ENCODE measurements at regions not wholly inside any gene's neighbourhood (a gene's known extent, or its start where the extent isn't known, plus 50 kb on each side); places are given as distances from the start of the nearest gene placed in this dataset.

- Histone ChIP-seq H3K27me3 (replicated peaks; ENCODE audit: insufficient read depth) (no peaks in the 10 kb centered on the region), H3F3A (ENCODE audit: insufficient read depth) (no peaks in the 10 kb centered on the region), H2AFZ (no peak overlapping the region), H3K27ac (no peak overlapping the region), H3K4me2 (ENCODE audit: unreplicated experiment) (no peak overlapping the region), H3K36me3 (ENCODE audit: low read depth) (no peaks in the 10 kb centered on the region), H3K9me2 (ENCODE audit: insufficient read depth) (no peaks in the 10 kb centered on the region), H3K9ac (no peak overlapping the region), H3K9me3 (ENCODE audit: low read depth) (no peaks in the 10 kb centered on the region), H4K20me1 (ENCODE audit: insufficient read depth) (no peaks in the 10 kb centered on the region), H3K79me2 (ENCODE audit: insufficient read depth) (no peaks in the 10 kb centered on the region), H3K4me3 (no peak overlapping the region), H3K4me1 (ENCODE audit: insufficient read depth) (no peaks in the 10 kb centered on the region)
- WGBS, 2 experiments (ENCODE audit: low coverage in 1 of 2, low lambda C conversion rate in 2 of 2, missing lambda C conversion rate in 2 of 2), result 83 to 85% methylated on average over 13 of the region's 13 CpGs
- TF ChIP-seq EZH2 (IDR thresholded peaks at IDR 0.05; ENCODE audit: insufficient read depth, poor library complexity, severe bottlenecking) (no peak), EZH2phosphoT487 (IDR thresholded peaks at IDR 0.05; ENCODE audit: insufficient read depth, low read depth) (no peak)
- in situ Hi-C loops (cut with MboI), result no loop called here
- DNase-seq, result peak; percentile 43
Measured at GRCh38 chr6:170026751-170027646, 263.9 kb downstream of the DLL1 start.

- Histone ChIP-seq H3K9me3 (ENCODE audit: low read depth) (no peaks in the 10 kb centered on the region), H3F3A (ENCODE audit: insufficient read depth) (no peaks in the 10 kb centered on the region), H3K27me3 (replicated peaks; ENCODE audit: insufficient read depth) (no peaks in the 10 kb centered on the region), H3K9me2 (ENCODE audit: insufficient read depth) (no peaks in the 10 kb centered on the region), H3K9ac (no peak overlapping the region), H3K27ac (no peak overlapping the region), H2AFZ (no peak overlapping the region), H3K36me3 (ENCODE audit: low read depth) (no peaks in the 10 kb centered on the region), H4K20me1 (ENCODE audit: insufficient read depth) (no peaks in the 10 kb centered on the region), H3K4me3 (no peak overlapping the region), H3K79me2 (ENCODE audit: insufficient read depth) (no peaks in the 10 kb centered on the region), H3K4me1 (ENCODE audit: insufficient read depth) (no peaks in the 10 kb centered on the region), H3K4me2 (ENCODE audit: unreplicated experiment) (no peak overlapping the region)
- WGBS, 2 experiments (ENCODE audit: low coverage in 1 of 2, low lambda C conversion rate in 2 of 2, missing lambda C conversion rate in 2 of 2), result 84 to 88% methylated on average over 20 to 22 of the region's 23 CpGs
- no peak for DNase-seq
- in situ Hi-C loops (cut with MboI), result no loop called here
- no peak for TF ChIP-seq EZH2phosphoT487 (IDR thresholded peaks at IDR 0.05; ENCODE audit: insufficient read depth, low read depth)
- TF ChIP-seq EZH2 (IDR thresholded peaks at IDR 0.05; ENCODE audit: insufficient read depth, poor library complexity, severe bottlenecking), result no peak
Measured at GRCh38 chr6:170025935-170026750, 264.7 kb downstream of the DLL1 start.

DNA sequence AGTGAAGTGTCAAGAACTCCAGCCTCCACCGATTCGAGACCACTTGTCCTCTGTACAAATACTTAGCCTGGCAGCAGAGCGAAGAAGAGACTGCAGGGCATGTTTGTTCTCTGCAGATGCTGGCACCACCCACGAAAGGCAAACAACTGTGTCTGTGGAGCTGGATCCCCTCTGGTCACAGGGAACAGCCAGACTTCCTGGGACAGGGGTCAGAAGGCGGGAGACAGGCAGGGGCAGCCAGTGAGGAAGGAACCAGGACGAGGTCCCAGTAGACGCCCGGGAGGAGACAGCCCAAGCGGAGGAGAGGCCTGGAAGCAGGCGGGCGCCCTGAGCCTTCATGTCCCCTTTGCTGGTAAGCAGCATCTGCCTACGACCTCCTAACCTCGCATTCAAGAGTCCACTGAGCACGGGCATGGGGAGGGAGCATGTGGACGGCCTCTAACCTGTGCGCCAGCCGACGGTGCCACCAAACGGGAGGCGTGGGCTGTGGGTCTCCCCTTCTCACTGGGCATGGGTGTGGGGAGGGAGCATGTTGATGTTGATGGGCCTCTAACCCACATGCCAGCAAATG, 265.5 kb downstream of the DLL1 start:
- H3K4me2 ChIP-seq (ENCODE audit: unreplicated experiment), result no peak overlapping the region
- no peaks in the 10 kb centered on the region for H3K4me1 ChIP-seq (ENCODE audit: insufficient read depth)
- no peaks in the 10 kb centered on the region for H3K27me3 ChIP-seq (replicated peaks; ENCODE audit: insufficient read depth)
- no peaks in the 10 kb centered on the region for H4K20me1 ChIP-seq (ENCODE audit: insufficient read depth)
- no peak for TF ChIP-seq EZH2 (IDR thresholded peaks at IDR 0.05; ENCODE audit: insufficient read depth, poor library complexity, severe bottlenecking)
- TF ChIP-seq EZH2phosphoT487 (IDR thresholded peaks at IDR 0.05; ENCODE audit: insufficient read depth, low read depth), result no peak
- no peak overlapping the region for H2AFZ ChIP-seq
- in situ Hi-C loops (cut with MboI), result no loop called here
- 64 to 67% methylated on average over 20 of the region's 20 CpGs for WGBS, 2 experiments (ENCODE audit: low coverage in 1 of 2, low lambda C conversion rate in 2 of 2, missing lambda C conversion rate in 2 of 2)
- H3K4me3 ChIP-seq, result no peak overlapping the region
- no peaks in the 10 kb centered on the region for H3K9me2 ChIP-seq (ENCODE audit: insufficient read depth)
- no peaks in the 10 kb centered on the region for H3K9me3 ChIP-seq (ENCODE audit: low read depth)
- H3K79me2 ChIP-seq (ENCODE audit: insufficient read depth), result no peaks in the 10 kb centered on the region
- no peak for DNase-seq
- no peak overlapping the region for H3K27ac ChIP-seq
- H3K36me3 ChIP-seq (ENCODE audit: low read depth), result no peaks in the 10 kb centered on the region
- H3F3A ChIP-seq (ENCODE audit: insufficient read depth), result no peaks in the 10 kb centered on the region
- no peak overlapping the region for H3K9ac ChIP-seq

- TF ChIP-seq EZH2phosphoT487 (IDR thresholded peaks at IDR 0.05; ENCODE audit: insufficient read depth, low read depth) (no peak), EZH2 (IDR thresholded peaks at IDR 0.05; ENCODE audit: insufficient read depth, poor library complexity, severe bottlenecking) (no peak)
- in situ Hi-C loops (cut with MboI), result no loop called here
- DNase-seq, result peak; percentile 90
Measured at GRCh38 chr6:170024940-170025339, 265.9 kb downstream of the DLL1 start.

More at GRCh38 chr6:170024940-170025339, 265.9 kb downstream of the DLL1 start:
- Histone ChIP-seq H2AFZ (no peak overlapping the region), H3K4me2 (ENCODE audit: unreplicated experiment) (no peak overlapping the region), H3K27ac (no peak overlapping the region), H3K9me2 (ENCODE audit: insufficient read depth) (no peaks in the 10 kb centered on the region), H4K20me1 (ENCODE audit: insufficient read depth) (no peaks in the 10 kb centered on the region), H3K9me3 (ENCODE audit: low read depth) (no peaks in the 10 kb centered on the region), H3K36me3 (ENCODE audit: low read depth) (no peaks in the 10 kb centered on the region), H3K27me3 (replicated peaks; ENCODE audit: insufficient read depth) (no peaks in the 10 kb centered on the region), H3K9ac (no peak overlapping the region), H3K79me2 (ENCODE audit: insufficient read depth) (no peaks in the 10 kb centered on the region), H3F3A (ENCODE audit: insufficient read depth) (no peaks in the 10 kb centered on the region), H3K4me1 (ENCODE audit: insufficient read depth) (no peaks in the 10 kb centered on the region), H3K4me3 (no peak overlapping the region)
- 2 to 6% methylated on average over 7 of the region's 7 CpGs for WGBS, 2 experiments (ENCODE audit: low coverage in 1 of 2, low lambda C conversion rate in 2 of 2, missing lambda C conversion rate in 2 of 2)
